B cell (primary cell): ENCODE measurements at regions not wholly inside any gene's neighbourhood (a gene's known extent, or its start where the extent isn't known, plus 50 kb on each side); places are given as distances from the start of the nearest gene placed in this dataset.

Source experiments
- CTCF ChIP-seq: fragments of 200-600 bp; IDR thresholded peaks from one replicate; pipeline ENCODE4 v1.8.0; 2022; ENCODE audit warnings: antibody characterized with exemption, mild to moderate bottlenecking
- EZH2 ChIP-seq: IDR thresholded peaks from 2 replicates; pipeline ENCODE4 v1.6.1; 2012; ENCODE audit warnings: borderline replicate concordance, low read depth, mild to moderate bottlenecking, moderate library complexity, low read length; ENCODE audit not compliant: insufficient read depth, poor library complexity, severe bottlenecking

- no peak for TF ChIP-seq CTCF
- no peak for TF ChIP-seq EZH2
Observed at GRCh38 chr3:189053322-189053721, 118.4 kb upstream of the TPRG1 start.
